Peyer's patch (tissue), 4 donors: ENCODE measurements at regions not wholly inside any gene's neighbourhood (a gene's known extent, or its start where the extent isn't known, plus 50 kb on each side); places are given as distances from the start of the nearest gene placed in this dataset.

Source experiments
- DNase-seq, 3 donors: peaks; one replicate each; pipeline ENCODE4 v3.0.0-alpha.2; 2017 to 2019
- H3K27ac ChIP-seq, 4 donors: fragments of 200-600 bp; sonication (generic); one replicate each; pipeline ENCODE4 v1.5.1; 2016 to 2019
- H3K27me3 ChIP-seq, 2 donors: fragments of 200-600 bp; sonication (generic); one replicate each; pipeline ENCODE4 v1.5.1; 2019
- H3K36me3 ChIP-seq, 3 donors: fragments of 200-600 bp; sonication (generic); one replicate each; pipeline ENCODE4 v1.5.1; 2016 to 2019
- H3K4me1 ChIP-seq, 4 donors: fragments of 200-600 bp; sonication (generic); one replicate each; pipeline ENCODE4 v1.5.1; 2016 to 2019
- H3K4me3 ChIP-seq, 4 donors: fragments of 200-600 bp; sonication (generic); 1 replicate in 3 of 4; 2 replicates in 1 of 4; pipeline ENCODE4 v1.5.1; 2016 to 2019; ENCODE audit warnings: mild to moderate bottlenecking in 1 of 4
- H3K9me3 ChIP-seq, 4 donors: fragments of 200-600 bp; sonication (generic); one replicate each; pipeline ENCODE4 v1.5.1; 2016 to 2019; ENCODE audit warnings: mild to moderate bottlenecking in 1 of 4
- CTCF ChIP-seq, 6 experiments: fragments of 450-650 bp in 4 of 6; fragments of 200-600 bp in 2 of 6; sonication (generic) in 1 of 6; IDR thresholded peaks; one replicate each; pipeline ENCODE4 v1.5.1; 2017 to 2019; ENCODE audit warnings: antibody characterized with exemption in 6 of 6, mild to moderate bottlenecking in 3 of 6, moderate library complexity in 1 of 6
- POLR2A ChIP-seq, 2 donors: fragments of 450-650 bp; IDR thresholded peaks; one replicate each; pipeline ENCODE4 v1.5.1; 2017; ENCODE audit warnings: antibody characterized with exemption in 2 of 2, mild to moderate bottlenecking in 2 of 2, moderate library complexity in 2 of 2

- H3K27ac ChIP-seq, result no peak overlapping the region
- no peak for TF ChIP-seq CTCF (IDR thresholded peaks at IDR 0.05)
- no peak for TF ChIP-seq POLR2A (IDR thresholded peaks at IDR 0.05)
- DNase-seq, result no peak
Observed at GRCh38 chr11:134915881-134916280, 503.8 kb upstream of the B3GAT1 start.

GRCh38 chr11:134915212-134915611 is 503.2 kb upstream of the B3GAT1 start:
- no peak for DNase-seq
- H3K27me3 ChIP-seq, result no peaks in the 10 kb centered on the region
- no peaks in the 10 kb centered on the region for H3K9me3 ChIP-seq
- no peak overlapping the region for H3K27ac ChIP-seq
- no peak overlapping the region for H3K4me3 ChIP-seq
- no peak for TF ChIP-seq POLR2A (IDR thresholded peaks at IDR 0.05)
- TF ChIP-seq CTCF (IDR thresholded peaks at IDR 0.05), result no peak
- no peaks in the 10 kb centered on the region for H3K4me1 ChIP-seq
- H3K36me3 ChIP-seq, result no peaks in the 10 kb centered on the region

More at GRCh38 chr11:134915881-134916280, 503.8 kb upstream of the B3GAT1 start:
- Histone ChIP-seq H3K27me3 (no peaks in the 10 kb centered on the region), H3K9me3 (no peaks in the 10 kb centered on the region), H3K36me3 (no peaks in the 10 kb centered on the region), H3K4me1 (no peaks in the 10 kb centered on the region), H3K4me3 (no peak overlapping the region)

DNA sequence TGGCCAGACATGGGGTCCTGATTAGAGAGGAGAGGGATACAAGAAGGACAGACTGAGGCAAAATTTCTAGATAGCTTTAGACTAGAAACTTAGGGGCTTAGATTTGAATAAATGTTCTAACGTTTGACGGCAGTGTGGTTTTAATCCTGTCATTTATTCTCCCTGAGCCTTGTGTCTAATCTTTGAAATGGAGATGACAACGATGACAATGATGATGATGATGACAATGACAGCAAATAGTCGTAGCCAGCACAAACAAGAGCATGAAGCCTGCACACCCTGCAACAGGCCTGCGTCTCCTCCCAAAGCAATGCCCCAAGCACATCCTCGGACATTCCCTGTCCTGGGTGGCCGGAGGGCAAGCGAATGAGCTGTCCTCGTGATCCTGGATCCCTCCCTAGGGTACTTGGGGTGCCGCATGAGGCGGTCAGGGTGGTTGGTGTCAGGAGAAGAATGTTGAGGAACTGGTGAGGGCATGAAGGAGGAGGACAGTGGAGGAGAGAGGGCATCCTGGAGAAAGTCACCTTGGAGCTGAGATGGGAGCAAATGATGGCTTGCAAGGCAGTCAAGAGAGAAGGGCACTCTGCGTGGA is 502.1 kb upstream of the B3GAT1 start:
- Histone ChIP-seq H3K4me1 (no peaks in the 10 kb centered on the region), H3K36me3 (no peaks in the 10 kb centered on the region), H3K9me3 (no peaks in the 10 kb centered on the region), H3K27ac (no peak overlapping the region), H3K4me3 (no peak overlapping the region), H3K27me3 (no peaks in the 10 kb centered on the region)
- TF ChIP-seq CTCF (IDR thresholded peaks at IDR 0.05), result no peak
- DNase-seq, result no peak

DNA sequence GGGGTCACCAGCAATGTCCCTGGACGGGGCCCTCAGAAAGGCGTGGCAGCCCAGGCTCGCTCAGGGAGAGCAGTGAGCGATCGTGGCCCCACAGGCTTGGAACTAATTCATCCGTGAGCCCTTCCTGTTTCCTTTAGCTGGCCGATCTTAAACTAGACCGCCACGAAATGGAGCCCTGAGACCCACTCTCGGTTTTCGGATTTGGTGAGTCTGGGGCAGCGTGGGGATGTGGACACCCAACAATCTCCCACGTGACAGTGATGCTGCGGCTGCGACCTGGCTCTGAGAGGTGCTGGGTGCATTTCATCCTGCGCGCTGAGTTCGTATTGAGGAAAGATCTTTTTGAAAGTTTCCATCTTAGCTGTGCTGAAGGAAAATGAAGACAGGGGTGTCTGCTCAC is 501.3 kb upstream of the B3GAT1 start:
- TF ChIP-seq POLR2A (IDR thresholded peaks at IDR 0.05) (no peak), CTCF (IDR thresholded peaks at IDR 0.05) (no peak)
- DNase-seq, result no peak

DNA sequence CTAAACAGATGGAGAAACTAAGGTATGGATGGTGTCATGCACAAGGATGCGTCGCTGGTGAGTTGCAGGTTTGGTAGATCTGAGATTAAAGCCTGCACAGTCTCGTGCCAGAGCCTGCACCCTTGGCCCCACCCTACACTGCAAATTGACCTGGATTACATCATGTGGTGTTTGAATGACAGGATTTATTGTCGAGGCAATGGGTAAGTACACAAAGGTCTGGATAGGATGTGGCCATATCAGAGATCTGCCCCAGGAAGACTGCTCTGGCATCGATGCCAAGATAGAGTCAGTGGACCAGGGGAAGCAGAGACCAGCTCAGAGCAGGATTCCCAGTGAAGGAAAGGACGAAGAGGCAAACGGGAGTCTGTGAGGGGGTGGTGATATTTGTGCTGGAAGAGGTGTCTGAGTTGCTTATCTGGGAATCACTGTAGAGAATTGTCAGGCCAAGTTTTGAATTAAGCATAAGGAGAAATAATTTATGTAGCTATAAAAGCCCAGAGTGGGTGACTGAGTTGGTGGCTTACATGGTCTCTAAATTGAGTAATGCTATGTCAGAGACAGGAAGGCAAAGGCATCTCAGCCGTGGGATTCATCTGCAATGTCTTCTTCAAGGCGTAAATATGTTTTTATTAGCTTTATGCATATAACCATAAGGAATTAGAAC is 499.6 kb upstream of the B3GAT1 start:
- H3K9me3 ChIP-seq, result no peaks in the 10 kb centered on the region
- no peaks in the 10 kb centered on the region for H3K4me1 ChIP-seq
- H3K27ac ChIP-seq, result no peak overlapping the region
- no peak overlapping the region for H3K4me3 ChIP-seq
- no peak for TF ChIP-seq POLR2A (IDR thresholded peaks at IDR 0.05)
- DNase-seq, result no peak
- no peaks in the 10 kb centered on the region for H3K27me3 ChIP-seq
- H3K36me3 ChIP-seq, result no peaks in the 10 kb centered on the region

More for the DNA sequence above, 501.3 kb upstream of the B3GAT1 start:
- no peaks in the 10 kb centered on the region for H3K27me3 ChIP-seq
- H3K4me1 ChIP-seq, result no peaks in the 10 kb centered on the region
- H3K4me3 ChIP-seq, result no peak overlapping the region
- no peaks in the 10 kb centered on the region for H3K9me3 ChIP-seq
- H3K27ac ChIP-seq, result no peak overlapping the region
- no peaks in the 10 kb centered on the region for H3K36me3 ChIP-seq

DNA sequence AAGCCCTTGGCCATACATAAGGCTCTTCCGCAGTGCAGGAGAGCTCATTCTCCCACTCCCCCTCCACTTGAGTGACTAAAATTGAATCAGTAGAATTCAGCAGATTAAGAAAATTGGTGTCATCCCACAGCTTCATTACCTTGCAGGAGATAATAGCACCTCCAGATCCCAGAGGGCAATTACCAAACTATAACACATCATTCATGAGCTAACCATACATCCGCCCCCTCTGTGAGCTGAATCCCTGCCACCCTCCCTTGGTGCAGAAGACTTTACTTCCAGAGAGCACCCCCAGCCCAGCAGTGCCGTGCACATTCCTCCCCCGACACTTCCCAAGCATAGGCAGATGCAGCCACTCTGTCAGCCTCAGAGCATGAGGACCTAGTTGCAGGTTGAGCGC is 496.5 kb upstream of the B3GAT1 start:
- no peaks in the 10 kb centered on the region for H3K27me3 ChIP-seq
- no peak for DNase-seq
- no peak overlapping the region for H3K27ac ChIP-seq
- H3K36me3 ChIP-seq, result no peaks in the 10 kb centered on the region
- no peaks in the 10 kb centered on the region for H3K4me1 ChIP-seq
- TF ChIP-seq CTCF (IDR thresholded peaks at IDR 0.05), result no peak
- TF ChIP-seq POLR2A (IDR thresholded peaks at IDR 0.05), result no peak
- no peaks in the 10 kb centered on the region for H3K9me3 ChIP-seq
- H3K4me3 ChIP-seq, result no peak overlapping the region
